HEK293T (cell line): ENCODE measurements at regions not wholly inside any gene's neighbourhood (a gene's known extent, or its start where the extent isn't known, plus 50 kb on each side); places are given as distances from the start of the nearest gene placed in this dataset.

ENCODE experiments used
- ARNT ChIP-seq: fragments of 450-650 bp; IDR thresholded peaks from 2 replicates; pipeline ENCODE4 v1.6.1; 2017; ENCODE audit warnings: mild to moderate bottlenecking
- ELF4 ChIP-seq: fragments of 450-650 bp; IDR thresholded peaks from 2 replicates; pipeline ENCODE4 v1.6.1; 2017; ENCODE audit warnings: antibody characterized with exemption

- no peak for TF ChIP-seq ELF4
- TF ChIP-seq ARNT = no peak
Observed at GRCh38 chr5:166127766-166128570, 2163.5 kb upstream of the WWC1 start.
